Liver (tissue), 8 donors: ENCODE measurements at regions not wholly inside any gene's neighbourhood (a gene's known extent, or its start where the extent isn't known, plus 50 kb on each side); places are given as distances from the start of the nearest gene placed in this dataset.

Experiments
- DNase-seq: peaks from one replicate; pipeline ENCODE4 v3.0.0-alpha.2; 2017; ENCODE audit warnings: low spot score
- H3K27ac ChIP-seq, 2 donors: one replicate each; pipeline ENCODE4 v1.7.0; 2013; ENCODE audit warnings: inconsistent platforms in 2 of 2, low read length in 2 of 2, control low read depth in 1 of 2, low read depth in 1 of 2, mild to moderate bottlenecking in 1 of 2
- H3K27me3 ChIP-seq, 4 donors: one replicate each; pipeline versions ENCODE4 v1.6.1 to v1.7.0; 2013; ENCODE audit warnings: low read length in 3 of 4, inconsistent platforms in 1 of 4, mild to moderate bottlenecking in 1 of 4, moderate library complexity in 1 of 4; ENCODE audit not compliant: control insufficient read depth in 4 of 4, insufficient read depth in 4 of 4
- H3K36me3 ChIP-seq, 4 donors: one replicate each; pipeline versions ENCODE4 v1.6.1 to v1.7.0; 2013; ENCODE audit warnings: low read length in 3 of 4, mild to moderate bottlenecking in 3 of 4, low read depth in 1 of 4, moderate library complexity in 1 of 4; ENCODE audit not compliant: control insufficient read depth in 4 of 4, insufficient read depth in 3 of 4
- H3K4me1 ChIP-seq, 4 donors: one replicate each; pipeline versions ENCODE4 v1.6.1 to v1.7.0; 2013; ENCODE audit warnings: low read length in 3 of 4, mild to moderate bottlenecking in 3 of 4, moderate library complexity in 1 of 4; ENCODE audit not compliant: control insufficient read depth in 4 of 4, insufficient read depth in 4 of 4
- H3K4me3 ChIP-seq, 3 donors: one replicate each; pipeline versions ENCODE4 v1.6.1 to v1.7.0; 2013; ENCODE audit warnings: low read length in 3 of 3, control low read depth in 1 of 3, low read depth in 1 of 3, mild to moderate bottlenecking in 1 of 3
- H3K9ac ChIP-seq, 2 donors: one replicate each; pipeline ENCODE4 v1.7.0; 2013; ENCODE audit warnings: low read length in 2 of 2, mild to moderate bottlenecking in 2 of 2, moderate library complexity in 2 of 2, control low read depth in 1 of 2, low read depth in 1 of 2
- H3K9me3 ChIP-seq, 4 donors: one replicate each; pipeline versions ENCODE4 v1.6.1 to v1.7.0; 2013; ENCODE audit warnings: low read length in 3 of 4; ENCODE audit not compliant: control insufficient read depth in 4 of 4
- CTCF ChIP-seq: fragments of 150-350 bp; IDR thresholded peaks from 2 replicates; pipeline ENCODE4 v1.5.1; 2017; ENCODE audit warnings: improper control_type of control experiment, low read depth, low read length; ENCODE audit not compliant: missing input control
- EGR1 ChIP-seq, 2 donors: IDR thresholded peaks; 2 replicates each; pipeline ENCODE4 v1.6.1; 2016 to 2018; ENCODE audit warnings: antibody characterized with exemption in 2 of 2, low read depth in 2 of 2
- FOXA1 ChIP-seq: IDR thresholded peaks from 2 replicates; pipeline ENCODE4 v1.6.1; 2016; ENCODE audit warnings: antibody characterized with exemption
- FOXA2 ChIP-seq: IDR thresholded peaks from 2 replicates; pipeline ENCODE4 v1.6.1; 2016; ENCODE audit warnings: antibody characterized with exemption
- GABPA ChIP-seq, 2 donors: IDR thresholded peaks in 1 of 2; conservative IDR thresholded peaks in 1 of 2; 2 replicates each; pipeline ENCODE4 v1.6.1; 2016; ENCODE audit warnings: antibody characterized with exemption in 2 of 2, mild to moderate bottlenecking in 1 of 2, moderate library complexity in 1 of 2
- HNF4A ChIP-seq, 2 donors: conservative IDR thresholded peaks; 2 replicates each; pipeline ENCODE4 v1.6.1; 2016; ENCODE audit warnings: antibody characterized with exemption in 2 of 2, mild to moderate bottlenecking in 2 of 2
- HNF4G ChIP-seq: IDR thresholded peaks from 2 replicates; pipeline ENCODE4 v1.6.1; 2016; ENCODE audit warnings: antibody characterized with exemption
- JUND ChIP-seq, 2 donors: IDR thresholded peaks; 2 replicates each; pipeline ENCODE4 v1.6.1; 2016; ENCODE audit warnings: antibody characterized with exemption in 2 of 2
- RAD21 ChIP-seq, 2 donors: IDR thresholded peaks; 2 replicates each; pipeline ENCODE4 v1.6.1; 2016; ENCODE audit warnings: antibody characterized with exemption in 2 of 2, mild to moderate bottlenecking in 2 of 2
- REST ChIP-seq: IDR thresholded peaks from 2 replicates; pipeline ENCODE4 v1.6.1; 2016; ENCODE audit warnings: antibody characterized with exemption, mild to moderate bottlenecking
- RXRA ChIP-seq, 2 donors: IDR thresholded peaks; 2 replicates each; pipeline ENCODE4 v1.6.1; 2017 to 2018; ENCODE audit warnings: antibody characterized with exemption in 2 of 2, mild to moderate bottlenecking in 1 of 2
- SP1 ChIP-seq: IDR thresholded peaks from 2 replicates; pipeline ENCODE4 v1.6.1; 2018; ENCODE audit warnings: antibody characterized with exemption, mild to moderate bottlenecking
- TAF1 ChIP-seq: conservative IDR thresholded peaks from 2 replicates; pipeline ENCODE4 v1.6.1; 2016; ENCODE audit warnings: antibody characterized with exemption, mild to moderate bottlenecking
- YY1 ChIP-seq: IDR thresholded peaks from 2 replicates; pipeline ENCODE4 v1.6.1; 2016; ENCODE audit warnings: antibody characterized with exemption, mild to moderate bottlenecking
- ZBTB33 ChIP-seq: IDR thresholded peaks from 2 replicates; pipeline ENCODE4 v1.6.1; 2016; ENCODE audit warnings: antibody characterized with exemption
- WGBS: extraction: QIAGEN DNeasy Blood & Tissue Kit; methylation state at CpG from one replicate; pipeline ENCODE4 v1.1.7; 2013; 5-methylcytosine and 5-hydroxymethylcytosine counted together
- TF ChIP-seq, protein P1 (sequence below): IDR thresholded peaks from 2 replicates; pipeline ENCODE4 v1.6.1; 2016; ENCODE audit warnings: antibody characterized with exemption
- TF ChIP-seq, protein P2 (sequence below): IDR thresholded peaks from 2 replicates; pipeline ENCODE4 v1.6.1; 2016; ENCODE audit warnings: antibody characterized with exemption
- donor health status: healthy.
- donor health status: healthy.
- donor health status: healthy.
- donor health status: healthy.
- donor health status: healthy.

- Histone ChIP-seq H3K4me1 (no peaks in the 10 kb centered on the region), H3K36me3 (no peaks in the 10 kb centered on the region), H3K9me3 (no peaks in the 10 kb centered on the region), H3K4me3 (no peak overlapping the region), H3K27me3 (peaks cover 0 to 8% (median 0%) of the 10 kb centered on the region in 4 donors), H3K9ac (no peak overlapping the region), H3K27ac (no peak overlapping the region)
- WGBS = 75% methylated on average over 2 of the region's 2 CpGs
- no peak for DNase-seq
- TF ChIP-seq FOXA1 = no peak
- TF ChIP-seq JUND (IDR thresholded peaks at IDR 0.05) = no peak
These were observed 185.0 kb upstream of the ELAC2 start for GRCh38 chr17:13202835-13203234.

DNA sequence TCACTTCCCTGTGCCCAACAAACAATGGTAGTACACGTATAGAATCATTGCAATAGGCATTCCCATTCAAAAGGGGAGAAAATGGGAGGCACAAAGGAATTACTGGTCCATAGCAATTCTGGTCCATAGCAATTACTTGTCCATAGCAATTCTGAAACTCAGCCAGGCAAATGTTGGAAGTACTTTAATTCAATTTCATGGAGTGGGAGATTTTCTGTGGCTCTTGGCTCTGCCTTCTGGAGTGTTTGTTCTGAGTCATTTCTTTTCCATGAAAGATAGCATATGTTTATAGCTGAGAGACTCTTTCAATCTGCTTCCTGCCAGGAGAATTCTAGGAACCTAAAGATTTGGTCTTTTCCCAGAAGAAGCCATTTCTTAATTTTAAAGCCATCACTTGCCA is 182.8 kb upstream of the ELAC2 start:
- 33% methylated on average over 1 of the region's 1 CpG for WGBS
- Histone ChIP-seq H3K4me3 (no peak overlapping the region), H3K9me3 (no peaks in the 10 kb centered on the region), H3K27ac (no peak overlapping the region), H3K4me1 (no peaks in the 10 kb centered on the region), H3K9ac (no peak overlapping the region), H3K27me3 (peaks cover 0 to 5% (median 0%) of the 10 kb centered on the region in 4 donors), H3K36me3 (no peaks in the 10 kb centered on the region)
- TF ChIP-seq SP1 (no peak), HNF4A (conservative IDR thresholded peaks at IDR 0.05) (no peak), GABPA (IDR thresholded peaks at IDR 0.05 in 1 of 2, conservative IDR thresholded peaks at IDR 0.05 in 1 of 2) (no peak), FOXA2 (no peak), YY1 (no peak), ZBTB33 (no peak), TAF1 (no peak), EGR1 (IDR thresholded peaks at IDR 0.05; ENCODE audit: low read depth in 2 of 2) (no peak), RAD21 (IDR thresholded peaks at IDR 0.05) (no peak), REST (no peak), RXRA (IDR thresholded peaks at IDR 0.05) (no peak)
- TF ChIP-seq, protein P1, sequence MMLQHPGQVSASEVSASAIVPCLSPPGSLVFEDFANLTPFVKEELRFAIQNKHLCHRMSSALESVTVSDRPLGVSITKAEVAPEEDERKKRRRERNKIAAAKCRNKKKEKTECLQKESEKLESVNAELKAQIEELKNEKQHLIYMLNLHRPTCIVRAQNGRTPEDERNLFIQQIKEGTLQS = no peak
- no peak for DNase-seq

- Histone ChIP-seq H3K36me3 (no peaks in the 10 kb centered on the region), H3K4me1 (no peaks in the 10 kb centered on the region), H3K9me3 (no peaks in the 10 kb centered on the region), H3K27me3 (peaks cover 0 to 5% (median 0%) of the 10 kb centered on the region in 4 donors), H3K9ac (no peak overlapping the region), H3K4me3 (no peak overlapping the region), H3K27ac (no peak overlapping the region)
- DNase-seq = no peak
- TF ChIP-seq, protein P1 = no peak
- TF ChIP-seq YY1 (no peak), SP1 (no peak), CTCF (no peak), GABPA (IDR thresholded peaks at IDR 0.05 in 1 of 2, conservative IDR thresholded peaks at IDR 0.05 in 1 of 2) (no peak), HNF4G (no peak), FOXA1 (no peak), RAD21 (IDR thresholded peaks at IDR 0.05) (no peak), REST (no peak)
- TF ChIP-seq, protein P2, sequence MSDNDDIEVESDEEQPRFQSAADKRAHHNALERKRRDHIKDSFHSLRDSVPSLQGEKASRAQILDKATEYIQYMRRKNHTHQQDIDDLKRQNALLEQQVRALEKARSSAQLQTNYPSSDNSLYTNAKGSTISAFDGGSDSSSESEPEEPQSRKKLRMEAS = no peak
These were observed 181.6 kb upstream of the ELAC2 start for GRCh38 chr17:13199425-13199824.
